Lower lobe of right lung (tissue), 2 donors: ENCODE measurements at regions not wholly inside any gene's neighbourhood (a gene's known extent, or its start where the extent isn't known, plus 50 kb on each side); places are given as distances from the start of the nearest gene placed in this dataset.

Source experiments
- ATAC-seq, 2 donors: fragments of 200-7000 bp; cut with Tn5 transposase; one replicate each; pipeline ENCODE4 v1.9.1; 2020 to 2022; ENCODE audit warnings: mild to moderate bottlenecking in 2 of 2, moderate library complexity in 2 of 2
- DNase-seq: peaks from one replicate; pipeline ENCODE4 v3.0.0-alpha.2; 2020
- H3K27ac ChIP-seq: fragments of 200-600 bp; one replicate; pipeline ENCODE4 v1.8.0; 2022
- H3K27me3 ChIP-seq: fragments of 200-600 bp; one replicate; pipeline ENCODE4 v1.8.0; 2022; ENCODE audit warnings: low read depth
- H3K36me3 ChIP-seq: fragments of 200-600 bp; one replicate; pipeline ENCODE4 v1.8.0; 2022; ENCODE audit warnings: mild to moderate bottlenecking
- H3K4me1 ChIP-seq: fragments of 200-600 bp; one replicate; pipeline ENCODE4 v1.8.0; 2022
- H3K4me3 ChIP-seq: fragments of 200-600 bp; one replicate; pipeline ENCODE4 v1.8.0; 2022; ENCODE audit warnings: mild to moderate bottlenecking
- H3K9me3 ChIP-seq: fragments of 200-600 bp; one replicate; pipeline ENCODE4 v1.8.0; 2022
- intact Hi-C: fragments of 100-400 bp; cut with DNase I; formaldehyde crosslinking; loops from one replicate; pipeline ENCODE4 v1.11.0; 2022
- TF ChIP-seq, protein P1 (sequence below): fragments of 200-600 bp; IDR thresholded peaks from one replicate; pipeline ENCODE4 v1.8.0; 2022; ENCODE audit warnings: antibody characterized with exemption, mild to moderate bottlenecking
- donor health status: DM: no; HTN: yes; CAD: no; lungs with severe emphysema.

GRCh38 chr12:113524495-113524894 lies 52.8 kb upstream of the LHX5 start:
- Histone ChIP-seq H3K36me3 (no peaks in the 10 kb centered on the region), H3K4me3 (no peak overlapping the region), H3K9me3 (no peaks in the 10 kb centered on the region), H3K4me1 (peaks cover 3% of the 10 kb centered on the region), H3K27me3 (peaks cover 54% of the 10 kb centered on the region), H3K27ac (no peak overlapping the region)
- TF ChIP-seq, protein P1, sequence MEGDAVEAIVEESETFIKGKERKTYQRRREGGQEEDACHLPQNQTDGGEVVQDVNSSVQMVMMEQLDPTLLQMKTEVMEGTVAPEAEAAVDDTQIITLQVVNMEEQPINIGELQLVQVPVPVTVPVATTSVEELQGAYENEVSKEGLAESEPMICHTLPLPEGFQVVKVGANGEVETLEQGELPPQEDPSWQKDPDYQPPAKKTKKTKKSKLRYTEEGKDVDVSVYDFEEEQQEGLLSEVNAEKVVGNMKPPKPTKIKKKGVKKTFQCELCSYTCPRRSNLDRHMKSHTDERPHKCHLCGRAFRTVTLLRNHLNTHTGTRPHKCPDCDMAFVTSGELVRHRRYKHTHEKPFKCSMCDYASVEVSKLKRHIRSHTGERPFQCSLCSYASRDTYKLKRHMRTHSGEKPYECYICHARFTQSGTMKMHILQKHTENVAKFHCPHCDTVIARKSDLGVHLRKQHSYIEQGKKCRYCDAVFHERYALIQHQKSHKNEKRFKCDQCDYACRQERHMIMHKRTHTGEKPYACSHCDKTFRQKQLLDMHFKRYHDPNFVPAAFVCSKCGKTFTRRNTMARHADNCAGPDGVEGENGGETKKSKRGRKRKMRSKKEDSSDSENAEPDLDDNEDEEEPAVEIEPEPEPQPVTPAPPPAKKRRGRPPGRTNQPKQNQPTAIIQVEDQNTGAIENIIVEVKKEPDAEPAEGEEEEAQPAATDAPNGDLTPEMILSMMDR = no peak
- DNase-seq (no peak), ATAC-seq (no peak)
- intact Hi-C loops = no loop called here

GRCh38 chr12:113521708-113522107 lies 50.0 kb upstream of the LHX5 start:
- H3K36me3 ChIP-seq = no peaks in the 10 kb centered on the region
- no peak for DNase-seq
- peaks cover 71% of the 10 kb centered on the region for H3K27me3 ChIP-seq
- no peak overlapping the region for H3K27ac ChIP-seq
- intact Hi-C loops = no loop called here
- no peak overlapping the region for H3K4me3 ChIP-seq
- no peak for ATAC-seq
- H3K4me1 ChIP-seq = peaks cover 3% of the 10 kb centered on the region
- TF ChIP-seq, protein P1 = no peak
- H3K9me3 ChIP-seq = no peaks in the 10 kb centered on the region
